Keratinocyte (primary cell): ENCODE measurements at regions not wholly inside any gene's neighbourhood (a gene's known extent, or its start where the extent isn't known, plus 50 kb on each side); places are given as distances from the start of the nearest gene placed in this dataset.

Experiments
- DNase-seq: peaks from one replicate; pipeline ENCODE4 v3.0.0-alpha.2; 2011; ENCODE audit warnings: low read depth, missing footprints, low spot score
- FAIRE-seq: peaks from 2 replicates; lab custom pipeline; 2011; peaks lifted over from hg19 to GRCh38; lab: Jason Lieb, UNC
- H2AFZ ChIP-seq: 2 replicates; pipeline ENCODE4 v1.6.0; 2012; ENCODE audit warnings: low read length, control low read depth, inconsistent platforms; ENCODE audit not compliant: control insufficient read depth
- H3K27ac ChIP-seq: 2 replicates; pipeline ENCODE4 v1.5.1; 2011; ENCODE audit warnings: low read length; ENCODE audit not compliant: control insufficient read depth, insufficient read depth
- H3K27me3 ChIP-seq: 3 replicates; pipeline ENCODE4 v1.6.0; 2011; ENCODE audit warnings: low read length; ENCODE audit not compliant: control insufficient read depth, insufficient read depth; ENCODE audit errors: extremely low read depth
- H3K36me3 ChIP-seq, 2 experiments: 2 replicates in 1 of 2; 3 replicates in 1 of 2; pipeline ENCODE4 v1.5.1; 2011; ENCODE audit warnings: low read length in 2 of 2, mild to moderate bottlenecking in 1 of 2; ENCODE audit not compliant: control insufficient read depth in 2 of 2, insufficient read depth in 2 of 2; ENCODE audit errors: extremely low read depth in 1 of 2
- H3K4me1 ChIP-seq: 3 replicates; pipeline ENCODE4 v1.5.1; 2011; ENCODE audit warnings: low read length; ENCODE audit not compliant: control insufficient read depth, insufficient read depth; ENCODE audit errors: extremely low read depth
- H3K4me2 ChIP-seq: 3 replicates; pipeline ENCODE4 v1.6.0; 2011; ENCODE audit warnings: low read depth, low read length; ENCODE audit not compliant: control insufficient read depth, insufficient read depth; ENCODE audit errors: extremely low read depth
- H3K4me3 ChIP-seq, 3 experiments: fragments of 200-600 bp in 1 of 3; sonication (generic) in 1 of 3; 2 replicates in 2 of 3; 3 replicates in 1 of 3; pipeline ENCODE4 v1.5.1; 2011 to 2016; ENCODE audit warnings: low read length in 3 of 3, mild to moderate bottlenecking in 3 of 3, control low read depth in 2 of 3, inconsistent platforms in 1 of 3, low read depth in 1 of 3, mixed read lengths in 1 of 3, mixed run types in 1 of 3, moderate library complexity in 1 of 3; ENCODE audit not compliant: control insufficient read depth in 2 of 3, insufficient read depth in 2 of 3; ENCODE audit errors: extremely low read depth in 1 of 3
- H3K79me2 ChIP-seq: 2 replicates; pipeline ENCODE4 v1.6.0; 2012; ENCODE audit warnings: low read length; ENCODE audit not compliant: control insufficient read depth, insufficient read depth
- H3K9ac ChIP-seq: 3 replicates; pipeline ENCODE4 v1.6.0; 2011; ENCODE audit warnings: low read length; ENCODE audit not compliant: control insufficient read depth, insufficient read depth; ENCODE audit errors: extremely low read depth
- H3K9me1 ChIP-seq: 3 replicates; pipeline ENCODE4 v1.6.0; 2011; ENCODE audit warnings: low read length; ENCODE audit not compliant: control insufficient read depth, insufficient read depth; ENCODE audit errors: extremely low read depth
- H3K9me3 ChIP-seq: 2 replicates; pipeline ENCODE4 v1.5.1; 2012; ENCODE audit warnings: low read depth, low read length; ENCODE audit not compliant: control insufficient read depth
- H4K20me1 ChIP-seq: 3 replicates; pipeline ENCODE4 v1.6.0; 2011; ENCODE audit warnings: low read length; ENCODE audit not compliant: control insufficient read depth, insufficient read depth; ENCODE audit errors: extremely low read depth
- CTCF ChIP-seq, 3 experiments: IDR thresholded peaks in 1 of 3; conservative IDR thresholded peaks in 1 of 3; optimal IDR thresholded peaks in 1 of 3; 2 replicates in 2 of 3; 3 replicates in 1 of 3; pipeline versions ENCODE3 to v1.5.1; 2011; ENCODE audit warnings: low read length in 3 of 3, mild to moderate bottlenecking in 3 of 3, moderate library complexity in 2 of 3, control low read depth in 1 of 3, inconsistent platforms in 1 of 3; ENCODE audit not compliant: insufficient read depth in 2 of 3; ENCODE audit errors: extremely low read depth in 1 of 3
- EZH2 ChIP-seq: IDR thresholded peaks from one replicate; pipeline ENCODE4 v1.6.1; 2012; ENCODE audit warnings: inconsistent platforms, mild to moderate bottlenecking, low read length, moderate library complexity
- dilution Hi-C: fragments of 300-500 bp; cut with MboI; formaldehyde crosslinking; loops from one replicate; pipeline ENCODE4 v1.7.0; 2020; ENCODE audit warnings: low sequenced_read_pairs; ENCODE audit not compliant: extremely low pct_ligation_motif_present

GRCh38 chr2:122326471-122326870 lies 571.0 kb downstream of the TSN start:
- no peak for FAIRE-seq
- H2AFZ ChIP-seq: no peak overlapping the region
- H3K4me3 ChIP-seq: no peak overlapping the region
- H3K36me3 ChIP-seq: no peaks in the 10 kb centered on the region
- H3K9ac ChIP-seq: no peak overlapping the region
- no peak overlapping the region for H3K27ac ChIP-seq
- H3K9me1 ChIP-seq: no peaks in the 10 kb centered on the region
- no peaks in the 10 kb centered on the region for H3K9me3 ChIP-seq
- DNase-seq: no peak
- TF ChIP-seq EZH2 (no peak), CTCF (optimal IDR thresholded peaks at IDR 0.05 in 1 of 3, IDR thresholded peaks at IDR 0.05 in 1 of 3, conservative IDR thresholded peaks at IDR 0.05 in 1 of 3; ENCODE audit: extremely low read depth in 1 of 3, insufficient read depth in 2 of 3, low read length in 3 of 3) (no peak)
- H3K4me2 ChIP-seq: no peak overlapping the region
- no peaks in the 10 kb centered on the region for H4K20me1 ChIP-seq
- H3K27me3 ChIP-seq: no peaks in the 10 kb centered on the region
- no peaks in the 10 kb centered on the region for H3K4me1 ChIP-seq
- dilution Hi-C loops: no loop called here
- no peaks in the 10 kb centered on the region for H3K79me2 ChIP-seq

GRCh38 chr2:122328816-122329215 lies 573.4 kb downstream of the TSN start:
- dilution Hi-C loops: no loop called here
- no peak for DNase-seq
- no peaks in the 10 kb centered on the region for H4K20me1 ChIP-seq

More at GRCh38 chr2:122328816-122329215, 573.4 kb downstream of the TSN start:
- Histone ChIP-seq H3K79me2 (no peaks in the 10 kb centered on the region), H3K36me3 (no peaks in the 10 kb centered on the region), H2AFZ (no peak overlapping the region), H3K9me3 (no peaks in the 10 kb centered on the region), H3K27me3 (no peaks in the 10 kb centered on the region), H3K4me2 (no peak overlapping the region), H3K27ac (no peak overlapping the region), H3K9ac (no peak overlapping the region), H3K4me3 (no peak overlapping the region), H3K4me1 (no peaks in the 10 kb centered on the region), H3K9me1 (no peaks in the 10 kb centered on the region)
- FAIRE-seq: no peak
- no peak for TF ChIP-seq CTCF (optimal IDR thresholded peaks at IDR 0.05 in 1 of 3, IDR thresholded peaks at IDR 0.05 in 1 of 3, conservative IDR thresholded peaks at IDR 0.05 in 1 of 3; ENCODE audit: extremely low read depth in 1 of 3, insufficient read depth in 2 of 3, low read length in 3 of 3)
- TF ChIP-seq EZH2: no peak
